Neural crest cell (in vitro differentiated cells): ENCODE measurements at regions not wholly inside any gene's neighbourhood (a gene's known extent, or its start where the extent isn't known, plus 50 kb on each side); places are given as distances from the start of the nearest gene placed in this dataset.
"Not testable (repeated sequence)": the region's sequence is repeated elsewhere in the genome, so short reads cannot be mapped to it uniquely, and the experiment has no call there.

Experiments
- DNase-seq: peaks from one replicate; pipeline ENCODE4 v3.0.0; 2021; ENCODE audit warnings: low read depth, mixed read lengths, low spot score
- H3K27ac Mint-ChIP-seq: one replicate; pipeline ENCODE4 v1.8.0; 2021; ENCODE audit warnings: mild to moderate bottlenecking, mixed read lengths; ENCODE audit not compliant: unreplicated experiment
- H3K27me3 Mint-ChIP-seq: 2 replicates; pipeline ENCODE4 v1.8.0; 2021; ENCODE audit warnings: low read depth, mild to moderate bottlenecking, mixed read lengths
- H3K36me3 Mint-ChIP-seq: 2 replicates; pipeline ENCODE4 v1.8.0; 2021; ENCODE audit warnings: low read depth, mild to moderate bottlenecking, mixed read lengths
- H3K4me1 Mint-ChIP-seq: 2 replicates; pipeline ENCODE4 v1.8.0; 2021; ENCODE audit warnings: mixed read lengths
- H3K4me3 Mint-ChIP-seq: one replicate; pipeline ENCODE4 v1.8.0; 2021; ENCODE audit warnings: mild to moderate bottlenecking, mixed read lengths
- H3K9me3 Mint-ChIP-seq: 2 replicates; pipeline ENCODE4 v1.8.0; 2021; ENCODE audit warnings: mixed read lengths
- TF ChIP-seq, protein P1 (sequence below): fragments of 200-600 bp; sonication (generic); conservative IDR thresholded peaks from 2 replicates; pipeline ENCODE4 v1.5.0; 2021; ENCODE audit warnings: antibody characterized with exemption, mild to moderate bottlenecking

GRCh38 chr5:15097552-15097951, 226.0 kb upstream of the ANKH start:
- Mint-ChIP-seq H3K9me3 (peaks cover 8% of the 10 kb centered on the region), H3K4me3 (no peak overlapping the region), H3K27me3 (peaks cover 5% of the 10 kb centered on the region), H3K4me1 (no peaks in the 10 kb centered on the region), H3K36me3 (no peaks in the 10 kb centered on the region), H3K27ac (no peak overlapping the region)
- TF ChIP-seq, protein P1, sequence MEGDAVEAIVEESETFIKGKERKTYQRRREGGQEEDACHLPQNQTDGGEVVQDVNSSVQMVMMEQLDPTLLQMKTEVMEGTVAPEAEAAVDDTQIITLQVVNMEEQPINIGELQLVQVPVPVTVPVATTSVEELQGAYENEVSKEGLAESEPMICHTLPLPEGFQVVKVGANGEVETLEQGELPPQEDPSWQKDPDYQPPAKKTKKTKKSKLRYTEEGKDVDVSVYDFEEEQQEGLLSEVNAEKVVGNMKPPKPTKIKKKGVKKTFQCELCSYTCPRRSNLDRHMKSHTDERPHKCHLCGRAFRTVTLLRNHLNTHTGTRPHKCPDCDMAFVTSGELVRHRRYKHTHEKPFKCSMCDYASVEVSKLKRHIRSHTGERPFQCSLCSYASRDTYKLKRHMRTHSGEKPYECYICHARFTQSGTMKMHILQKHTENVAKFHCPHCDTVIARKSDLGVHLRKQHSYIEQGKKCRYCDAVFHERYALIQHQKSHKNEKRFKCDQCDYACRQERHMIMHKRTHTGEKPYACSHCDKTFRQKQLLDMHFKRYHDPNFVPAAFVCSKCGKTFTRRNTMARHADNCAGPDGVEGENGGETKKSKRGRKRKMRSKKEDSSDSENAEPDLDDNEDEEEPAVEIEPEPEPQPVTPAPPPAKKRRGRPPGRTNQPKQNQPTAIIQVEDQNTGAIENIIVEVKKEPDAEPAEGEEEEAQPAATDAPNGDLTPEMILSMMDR: no peak
- no peak for DNase-seq

- H3K27ac Mint-ChIP-seq, DNase-seq, H3K27me3 Mint-ChIP-seq, H3K4me1 Mint-ChIP-seq, H3K9me3 Mint-ChIP-seq, H3K4me3 Mint-ChIP-seq, H3K36me3 Mint-ChIP-seq: not testable (repeated sequence)
Observed at GRCh38 chr5:15096686-15097085, 225.1 kb upstream of the ANKH start.

GRCh38 chr5:15092801-15093200, 221.2 kb upstream of the ANKH start:
- H3K4me3 Mint-ChIP-seq: no peak overlapping the region
- H3K27me3 Mint-ChIP-seq: peaks cover 5% of the 10 kb centered on the region
- no peaks in the 10 kb centered on the region for H3K36me3 Mint-ChIP-seq
- TF ChIP-seq, protein P1: no peak
- no peaks in the 10 kb centered on the region for H3K4me1 Mint-ChIP-seq
- no peak overlapping the region for H3K27ac Mint-ChIP-seq
- no peak for DNase-seq
- peaks cover 8% of the 10 kb centered on the region for H3K9me3 Mint-ChIP-seq

DNA sequence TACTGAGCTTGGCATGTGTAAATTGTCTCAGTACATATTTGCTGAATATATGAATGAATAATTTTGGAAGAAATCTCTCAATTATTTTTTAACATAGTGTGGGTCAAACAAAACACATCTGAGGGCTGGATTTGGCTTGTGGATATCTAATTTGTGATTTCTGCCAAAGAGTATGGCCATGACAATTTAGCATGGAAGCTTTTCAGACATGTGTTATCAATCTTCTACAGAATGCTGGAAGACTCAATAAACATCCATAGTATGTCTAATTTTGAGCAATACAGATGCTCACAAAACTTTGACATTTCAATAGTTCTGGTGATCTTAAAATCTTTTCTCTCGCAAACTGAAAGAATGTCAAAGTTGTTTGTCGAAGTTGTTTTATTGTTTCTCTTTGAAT, 214.1 kb upstream of the ANKH start:
- TF ChIP-seq, protein P1: no peak
- peaks cover 7% of the 10 kb centered on the region for H3K27me3 Mint-ChIP-seq
- no peaks in the 10 kb centered on the region for H3K4me1 Mint-ChIP-seq
- no peaks in the 10 kb centered on the region for H3K9me3 Mint-ChIP-seq
- H3K27ac Mint-ChIP-seq: no peak overlapping the region
- no peak for DNase-seq
- no peak overlapping the region for H3K4me3 Mint-ChIP-seq
- H3K36me3 Mint-ChIP-seq: no peaks in the 10 kb centered on the region

DNA sequence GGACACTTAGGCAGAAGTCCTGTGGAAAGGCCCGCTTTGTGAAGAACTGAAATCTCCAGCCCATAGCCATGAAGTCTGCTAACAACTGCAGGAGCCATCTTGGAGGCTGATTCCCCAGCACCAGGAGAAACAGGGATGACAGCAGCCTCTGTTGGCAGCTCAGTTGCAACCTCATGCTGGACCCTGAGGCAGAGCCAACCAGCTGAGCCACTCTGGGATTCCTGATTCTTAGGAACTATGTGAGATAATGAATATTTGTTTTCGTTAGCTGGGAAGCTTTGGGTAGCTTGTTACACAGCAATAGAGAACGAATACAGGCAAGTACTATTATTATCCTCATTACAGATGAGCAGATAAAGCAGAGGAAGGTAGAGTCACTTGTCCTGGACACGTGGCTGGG, 210.5 kb upstream of the ANKH start:
- Mint-ChIP-seq H3K27ac (no peak overlapping the region), H3K9me3 (no peaks in the 10 kb centered on the region), H3K27me3 (peaks cover 2% of the 10 kb centered on the region), H3K4me3 (no peak overlapping the region), H3K4me1 (no peaks in the 10 kb centered on the region), H3K36me3 (no peaks in the 10 kb centered on the region)
- no peak for DNase-seq
- TF ChIP-seq, protein P1: no peak

GRCh38 chr5:15080219-15080618, 208.6 kb upstream of the ANKH start:
- H3K36me3 Mint-ChIP-seq: no peaks in the 10 kb centered on the region
- no peaks in the 10 kb centered on the region for H3K9me3 Mint-ChIP-seq
- no peak overlapping the region for H3K27ac Mint-ChIP-seq
- DNase-seq: no peak
- H3K4me1 Mint-ChIP-seq: no peaks in the 10 kb centered on the region
- H3K4me3 Mint-ChIP-seq: no peak overlapping the region
- H3K27me3 Mint-ChIP-seq: peaks cover 2% of the 10 kb centered on the region
- TF ChIP-seq, protein P1: no peak
